Left lung (tissue), 4 donors: ENCODE measurements at regions not wholly inside any gene's neighbourhood (a gene's known extent, or its start where the extent isn't known, plus 50 kb on each side); places are given as distances from the start of the nearest gene placed in this dataset.

Experiments
- ATAC-seq: fragments of 200-7000 bp; cut with Tn5 transposase; one replicate; pipeline ENCODE4 v1.9.1; 2020; ENCODE audit warnings: moderate library complexity
- DNase-seq, 4 donors: peaks; one replicate each; pipeline ENCODE4 v3.0.0-alpha.2; 2013 to 2020
- H3K27ac ChIP-seq, 2 donors: fragments of 200-600 bp; sonication (generic) in 1 of 2; one replicate each; pipeline versions ENCODE4 v1.5.0 to v1.8.0; 2020 to 2021
- H3K27me3 ChIP-seq, 2 donors: fragments of 200-600 bp; sonication (generic) in 1 of 2; one replicate each; pipeline versions ENCODE4 v1.5.0 to v1.8.0; 2020 to 2021
- H3K36me3 ChIP-seq, 2 donors: fragments of 200-600 bp; sonication (generic) in 1 of 2; one replicate each; pipeline versions ENCODE4 v1.5.0 to v1.8.0; 2020 to 2021
- H3K4me1 ChIP-seq, 2 donors: fragments of 200-600 bp; one replicate each; pipeline ENCODE4 v1.8.0; 2021
- H3K4me3 ChIP-seq, 2 donors: fragments of 200-600 bp; sonication (generic) in 1 of 2; one replicate each; pipeline versions ENCODE4 v1.5.0 to v1.8.0; 2020 to 2021; ENCODE audit warnings: mild to moderate bottlenecking in 1 of 2
- H3K9me3 ChIP-seq, 2 donors: fragments of 200-600 bp; sonication (generic) in 1 of 2; one replicate each; pipeline versions ENCODE4 v1.5.0 to v1.8.0; 2020 to 2021
- CTCF ChIP-seq, 2 donors: fragments of 200-600 bp; sonication (generic) in 1 of 2; IDR thresholded peaks; one replicate each; pipeline versions ENCODE4 v1.5.0 to v1.8.0; 2021; ENCODE audit warnings: antibody characterized with exemption in 2 of 2
- intact Hi-C, 2 donors: fragments of 100-400 bp; cut with DNase I; formaldehyde crosslinking; loops; one replicate each; pipeline versions ENCODE4 v1.11.2 to v1.14.2; 2022
- donor health status: DM: no; HTN: yes; CAD: no.
- donor health status: DM: no; HTN: no; CAD: no.

GRCh38 chr13:73956795-73957408 lies 177.3 kb downstream of the KLF12 start:
- H3K4me1 ChIP-seq: no peaks in the 10 kb centered on the region
- H3K27me3 ChIP-seq: no peaks in the 10 kb centered on the region
- no peak for TF ChIP-seq CTCF (IDR thresholded peaks at IDR 0.05)
- H3K36me3 ChIP-seq: no peaks in the 10 kb centered on the region
- intact Hi-C loops: no loop called here
- H3K27ac ChIP-seq: no peak overlapping the region
- peaks cover 0 to under 1% of the 10 kb centered on the region in 2 donors for H3K9me3 ChIP-seq
- no peak overlapping the region for H3K4me3 ChIP-seq
- no peak for DNase-seq
- ATAC-seq: no peak

GRCh38 chr13:73955977-73956500 lies 178.2 kb downstream of the KLF12 start:
- Histone ChIP-seq H3K4me3 (no peak overlapping the region), H3K9me3 (no peaks in the 10 kb centered on the region), H3K4me1 (no peaks in the 10 kb centered on the region), H3K27me3 (no peaks in the 10 kb centered on the region), H3K27ac (no peak overlapping the region), H3K36me3 (no peaks in the 10 kb centered on the region)
- DNase-seq (no peak), ATAC-seq (no peak)
- no peak for TF ChIP-seq CTCF (IDR thresholded peaks at IDR 0.05)
- intact Hi-C loops: no loop called here

GRCh38 chr13:73954808-73955207 lies 179.4 kb downstream of the KLF12 start:
- Histone ChIP-seq H3K27me3 (no peaks in the 10 kb centered on the region), H3K9me3 (no peaks in the 10 kb centered on the region), H3K4me1 (no peaks in the 10 kb centered on the region), H3K27ac (no peak overlapping the region), H3K4me3 (no peak overlapping the region), H3K36me3 (no peaks in the 10 kb centered on the region)
- DNase-seq (no peak), ATAC-seq (no peak)
- TF ChIP-seq CTCF (IDR thresholded peaks at IDR 0.05): no peak
- intact Hi-C loops: no loop called here

- Histone ChIP-seq H3K27me3 (no peaks in the 10 kb centered on the region), H3K4me1 (no peaks in the 10 kb centered on the region), H3K4me3 (no peak overlapping the region), H3K9me3 (no peaks in the 10 kb centered on the region), H3K27ac (no peak overlapping the region), H3K36me3 (no peaks in the 10 kb centered on the region)
- no peak for ATAC-seq
- DNase-seq: no peak
- TF ChIP-seq CTCF (IDR thresholded peaks at IDR 0.05): no peak
- intact Hi-C loops: no loop called here
These were observed 181.6 kb downstream of the KLF12 start for GRCh38 chr13:73952648-73953047.

GRCh38 chr13:73948848-73949529 lies 185.2 kb downstream of the KLF12 start:
- Histone ChIP-seq H3K4me1 (no peaks in the 10 kb centered on the region), H3K4me3 (no peak overlapping the region), H3K27ac (no peak overlapping the region), H3K9me3 (no peaks in the 10 kb centered on the region), H3K36me3 (no peaks in the 10 kb centered on the region), H3K27me3 (no peaks in the 10 kb centered on the region)
- DNase-seq: no peak
- no peak for TF ChIP-seq CTCF (IDR thresholded peaks at IDR 0.05)
- intact Hi-C loops: no loop called here
- ATAC-seq: no peak
